Duodenal mucosa (tissue), 2 donors: ENCODE measurements at regions not wholly inside any gene's neighbourhood (a gene's known extent, or its start where the extent isn't known, plus 50 kb on each side); places are given as distances from the start of the nearest gene placed in this dataset.

Experiments
- H3K27ac ChIP-seq: one replicate; pipeline ENCODE4 v1.7.0; 2013; ENCODE audit warnings: low read depth, low read length
- H3K27me3 ChIP-seq, 2 donors: one replicate each; pipeline ENCODE4 v1.7.0; 2013; ENCODE audit warnings: low read length in 2 of 2, control low read depth in 1 of 2; ENCODE audit not compliant: insufficient read depth in 2 of 2, control insufficient read depth in 1 of 2
- H3K36me3 ChIP-seq, 2 donors: one replicate each; pipeline ENCODE4 v1.7.0; 2013; ENCODE audit warnings: low read length in 2 of 2, control low read depth in 1 of 2; ENCODE audit not compliant: insufficient read depth in 2 of 2, control insufficient read depth in 1 of 2
- H3K4me1 ChIP-seq, 2 donors: one replicate each; pipeline ENCODE4 v1.7.0; 2013; ENCODE audit warnings: low read length in 2 of 2, control low read depth in 1 of 2; ENCODE audit not compliant: insufficient read depth in 2 of 2, control insufficient read depth in 1 of 2
- H3K4me3 ChIP-seq, 2 donors: one replicate each; pipeline ENCODE4 v1.7.0; 2013; ENCODE audit warnings: low read length in 2 of 2, low read depth in 1 of 2
- H3K9ac ChIP-seq, 2 donors: one replicate each; pipeline ENCODE4 v1.7.0; 2013; ENCODE audit warnings: low read length in 2 of 2, low read depth in 1 of 2
- H3K9me3 ChIP-seq, 2 donors: one replicate each; pipeline ENCODE4 v1.7.0; 2013; ENCODE audit warnings: low read length in 2 of 2, control low read depth in 1 of 2; ENCODE audit not compliant: control insufficient read depth in 1 of 2

- H3K27me3 ChIP-seq = no peaks in the 10 kb centered on the region
- H3K4me3 ChIP-seq = no peak overlapping the region
- H3K36me3 ChIP-seq = no peaks in the 10 kb centered on the region
- H3K27ac ChIP-seq = no peak overlapping the region
- H3K9me3 ChIP-seq = peaks cover 0 to 5% of the 10 kb centered on the region in 2 donors
- H3K9ac ChIP-seq = no peak overlapping the region
- no peaks in the 10 kb centered on the region for H3K4me1 ChIP-seq
Observed at GRCh38 chr2:19711470-19712372, 190.1 kb downstream of the TTC32 start.

- no peak overlapping the region for H3K9ac ChIP-seq
- H3K4me1 ChIP-seq = no peaks in the 10 kb centered on the region
- H3K9me3 ChIP-seq = peaks cover 0 to 5% of the 10 kb centered on the region in 2 donors
- H3K4me3 ChIP-seq = no peak overlapping the region
- no peak overlapping the region for H3K27ac ChIP-seq
- no peaks in the 10 kb centered on the region for H3K36me3 ChIP-seq
- H3K27me3 ChIP-seq = no peaks in the 10 kb centered on the region
Observed at GRCh38 chr2:19710230-19710629, 191.6 kb downstream of the TTC32 start.

- no peaks in the 10 kb centered on the region for H3K27me3 ChIP-seq
- H3K36me3 ChIP-seq = no peaks in the 10 kb centered on the region
- peaks cover 0 to 5% of the 10 kb centered on the region in 2 donors for H3K9me3 ChIP-seq
- no peak overlapping the region for H3K9ac ChIP-seq
- H3K4me3 ChIP-seq = no peak overlapping the region
- no peak overlapping the region for H3K27ac ChIP-seq
- no peaks in the 10 kb centered on the region for H3K4me1 ChIP-seq
Observed at GRCh38 chr2:19709553-19709952, 192.2 kb downstream of the TTC32 start.

GRCh38 chr2:19708776-19709175 lies 193.0 kb downstream of the TTC32 start:
- no peak overlapping the region for H3K4me3 ChIP-seq
- no peaks in the 10 kb centered on the region for H3K4me1 ChIP-seq
- H3K27me3 ChIP-seq = no peaks in the 10 kb centered on the region
- no peak overlapping the region for H3K9ac ChIP-seq
- peaks cover 0 to 5% of the 10 kb centered on the region in 2 donors for H3K9me3 ChIP-seq
- no peak overlapping the region for H3K27ac ChIP-seq
- H3K36me3 ChIP-seq = no peaks in the 10 kb centered on the region

GRCh38 chr2:19706332-19706731 lies 195.5 kb downstream of the TTC32 start:
- Histone ChIP-seq H3K27ac (no peak overlapping the region), H3K27me3 (no peaks in the 10 kb centered on the region), H3K9me3 (no peaks in the 10 kb centered on the region), H3K4me3 (no peak overlapping the region), H3K4me1 (no peaks in the 10 kb centered on the region), H3K36me3 (no peaks in the 10 kb centered on the region), H3K9ac (no peak overlapping the region)

DNA sequence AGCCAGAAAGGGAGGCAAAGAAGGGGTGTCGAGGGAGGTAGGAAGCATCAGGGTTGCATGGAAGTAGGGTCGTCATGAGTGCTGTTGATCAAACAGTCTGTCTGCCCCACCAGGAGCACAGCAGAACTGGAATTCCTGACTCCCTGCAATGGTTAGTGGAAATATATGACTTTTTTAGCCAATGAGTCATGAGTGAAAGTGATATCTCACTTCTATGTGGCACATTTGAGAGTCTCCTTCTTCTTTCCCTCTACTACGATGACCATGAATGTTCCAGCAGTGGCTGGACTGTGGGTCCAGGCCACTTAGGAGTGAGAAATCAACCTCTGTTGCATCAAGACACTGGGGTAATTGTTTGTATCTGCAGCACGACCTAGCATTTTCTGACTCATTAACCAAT lies 199.5 kb downstream of the TTC32 start:
- no peaks in the 10 kb centered on the region for H3K36me3 ChIP-seq
- no peaks in the 10 kb centered on the region for H3K4me1 ChIP-seq
- H3K9ac ChIP-seq = no peak overlapping the region
- H3K27me3 ChIP-seq = no peaks in the 10 kb centered on the region
- no peak overlapping the region for H3K27ac ChIP-seq
- no peak overlapping the region for H3K4me3 ChIP-seq
- no peaks in the 10 kb centered on the region for H3K9me3 ChIP-seq

GRCh38 chr2:19700861-19701585 lies 200.8 kb downstream of the TTC32 start:
- no peaks in the 10 kb centered on the region for H3K27me3 ChIP-seq
- peaks cover 0 to 2% of the 10 kb centered on the region in 2 donors for H3K9me3 ChIP-seq
- no peaks in the 10 kb centered on the region for H3K4me1 ChIP-seq
- no peak overlapping the region for H3K9ac ChIP-seq
- H3K4me3 ChIP-seq = no peak overlapping the region
- H3K27ac ChIP-seq = no peak overlapping the region
- H3K36me3 ChIP-seq = no peaks in the 10 kb centered on the region

- H3K4me3 ChIP-seq = no peak overlapping the region
- H3K9me3 ChIP-seq = peaks cover 0 to 2% of the 10 kb centered on the region in 2 donors
- H3K36me3 ChIP-seq = no peaks in the 10 kb centered on the region
- no peaks in the 10 kb centered on the region for H3K4me1 ChIP-seq
- no peak overlapping the region for H3K9ac ChIP-seq
- no peaks in the 10 kb centered on the region for H3K27me3 ChIP-seq
- no peak overlapping the region for H3K27ac ChIP-seq
Observed at GRCh38 chr2:19697131-19697530, 204.7 kb downstream of the TTC32 start.

DNA sequence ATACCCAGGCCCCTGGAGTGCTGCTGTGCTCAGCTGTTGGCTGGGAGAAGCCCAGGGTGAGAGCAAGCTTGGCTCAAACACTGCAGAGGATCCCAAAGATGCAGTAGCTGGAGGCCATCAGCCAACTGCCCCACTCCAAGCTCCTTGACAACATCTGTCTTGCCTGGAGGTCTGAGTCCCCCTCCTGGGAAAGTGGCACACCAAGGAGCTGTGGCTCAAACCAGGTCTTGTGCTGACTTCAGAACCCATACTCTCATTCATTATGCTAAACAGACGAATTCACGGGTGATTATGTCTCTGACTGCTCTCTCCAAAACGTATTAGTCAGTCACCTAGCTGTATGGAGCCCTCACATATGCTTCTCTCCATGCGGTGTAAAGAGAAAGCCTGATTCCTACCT lies 206.1 kb downstream of the TTC32 start:
- H3K36me3 ChIP-seq = no peaks in the 10 kb centered on the region
- H3K27ac ChIP-seq = no peak overlapping the region
- H3K9ac ChIP-seq = no peak overlapping the region
- H3K4me1 ChIP-seq = no peaks in the 10 kb centered on the region
- peaks cover 0 to 2% of the 10 kb centered on the region in 2 donors for H3K9me3 ChIP-seq
- no peak overlapping the region for H3K4me3 ChIP-seq
- H3K27me3 ChIP-seq = no peaks in the 10 kb centered on the region

- Histone ChIP-seq H3K4me3 (no peak overlapping the region), H3K27me3 (no peaks in the 10 kb centered on the region), H3K36me3 (no peaks in the 10 kb centered on the region), H3K9me3 (peaks cover 0 to 2% of the 10 kb centered on the region in 2 donors), H3K4me1 (no peaks in the 10 kb centered on the region), H3K27ac (no peak overlapping the region), H3K9ac (no peak overlapping the region)
Observed at GRCh38 chr2:19691892-19692291, 209.9 kb downstream of the TTC32 start.
